ENCODE measurements at regions not wholly inside any gene's neighbourhood (a gene's known extent, or its start where the extent isn't known, plus 50 kb on each side); places are given as distances from the start of the nearest gene placed in this dataset.

DNA sequence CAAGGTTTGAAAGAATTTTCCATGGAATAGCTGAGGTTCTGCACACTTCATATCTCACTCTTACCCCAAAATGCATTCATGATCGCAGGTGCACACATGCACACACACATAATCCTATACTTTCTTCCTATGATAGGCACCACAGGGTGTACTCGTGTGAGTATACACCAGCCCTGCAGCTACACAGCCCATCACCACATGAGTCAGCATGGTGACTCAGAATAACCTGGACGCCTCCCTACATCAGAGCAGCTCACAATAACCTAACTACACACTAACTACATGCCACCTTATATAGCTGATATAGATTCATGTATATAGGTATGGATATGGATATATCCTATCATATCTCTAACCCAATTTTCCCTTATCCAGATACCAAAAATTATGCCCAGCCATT lies 850.2 kb upstream of the TMEM132C start:
- H2AFZ ChIP-seq: no peak overlapping the region
- no peaks in the 10 kb centered on the region for H3K27me3 ChIP-seq (ENCODE audit: insufficient read depth)
- H3K27me3 Mint-ChIP-seq (ENCODE audit: insufficient read depth, low read depth, poor library complexity): peaks cover 10% of the 10 kb centered on the region
- no peaks in the 10 kb centered on the region for H3K79me2 ChIP-seq (replicated peaks; ENCODE audit: insufficient read depth)
- no peaks in the 10 kb centered on the region; the same call in 1 of the 2 replicates for H3K9me2 ChIP-seq (ENCODE audit: insufficient read depth)
- peaks cover 57% of the 10 kb centered on the region for H3K36me3 Mint-ChIP-seq (ENCODE audit: low read depth)
- H3K27ac ChIP-seq (ENCODE audit: low read depth): no peak overlapping the region
- no peak for DNase-seq (ENCODE audit: low spot score)
- H3K9me3 Mint-ChIP-seq: peaks cover 99% of the 10 kb centered on the region
- no peak for TF ChIP-seq ZNF331 (CRISPR knock-in tag; IDR thresholded peaks at IDR 0.05; ENCODE audit: low read depth)
- TF ChIP-seq EZH2 (IDR thresholded peaks at IDR 0.05; ENCODE audit: low read depth, unreplicated experiment): no peak
- TF ChIP-seq POLR2AphosphoS5 (IDR thresholded peaks at IDR 0.05; ENCODE audit: low read depth): no peak
- no peaks in the 10 kb centered on the region for H3F3A ChIP-seq (replicated peaks; ENCODE audit: low read depth)
- no peak overlapping the region for H3K4me3 Mint-ChIP-seq
- no peak for ATAC-seq
- no peaks in the 10 kb centered on the region for H4K20me1 ChIP-seq (replicated peaks; ENCODE audit: insufficient read depth)
- no peak overlapping the region for H3K4me3 ChIP-seq
- H3K36me3 ChIP-seq (ENCODE audit: insufficient read depth): no peaks in the 10 kb centered on the region
- peaks cover 7% of the 10 kb centered on the region for H3K4me1 ChIP-seq (ENCODE audit: insufficient read depth)
- no peaks in the 10 kb centered on the region for H3K4me1 Mint-ChIP-seq
- no peak overlapping the region for H3K4me2 ChIP-seq
- no peak overlapping the region for H3K27ac Mint-ChIP-seq

DNA sequence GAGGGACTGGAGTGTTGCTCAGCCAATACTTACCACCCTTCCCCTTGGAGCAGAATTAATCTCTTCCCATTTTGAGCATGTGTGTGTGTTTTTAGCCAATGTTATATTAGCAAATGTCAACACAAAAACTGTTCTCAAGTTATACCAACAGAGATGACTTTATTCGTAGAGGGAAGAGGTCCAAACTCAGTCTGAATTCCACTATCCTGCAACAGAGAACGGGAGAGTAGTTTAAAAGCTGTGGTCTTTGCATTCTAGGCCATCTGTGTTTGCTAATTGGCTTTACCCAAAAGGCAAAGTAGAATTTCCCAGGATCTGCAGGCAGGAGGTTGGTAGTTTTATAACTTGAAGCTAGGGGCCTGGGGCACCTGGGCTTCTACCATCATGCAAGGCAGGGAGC lies 847.9 kb upstream of the TMEM132C start:
- Histone ChIP-seq H3F3A (replicated peaks; ENCODE audit: low read depth) (no peaks in the 10 kb centered on the region), H3K27me3 (ENCODE audit: insufficient read depth) (no peaks in the 10 kb centered on the region), H3K4me2 (no peak overlapping the region), H3K4me1 (ENCODE audit: insufficient read depth) (peaks cover 7% of the 10 kb centered on the region), H4K20me1 (replicated peaks; ENCODE audit: insufficient read depth) (no peaks in the 10 kb centered on the region), H3K36me3 (ENCODE audit: insufficient read depth) (no peaks in the 10 kb centered on the region), H3K79me2 (replicated peaks; ENCODE audit: insufficient read depth) (no peaks in the 10 kb centered on the region), H2AFZ (no peak overlapping the region), H3K27ac (ENCODE audit: low read depth) (no peak overlapping the region), H3K9me2 (ENCODE audit: insufficient read depth) (no peaks in the 10 kb centered on the region), H3K4me3 (no peak overlapping the region)
- Mint-ChIP-seq H3K36me3 (ENCODE audit: low read depth) (peaks cover 41% of the 10 kb centered on the region), H3K4me1 (no peaks in the 10 kb centered on the region), H3K9me3 (peaks cover 99% of the 10 kb centered on the region), H3K27me3 (ENCODE audit: insufficient read depth, low read depth, poor library complexity) (peaks cover 10% of the 10 kb centered on the region), H3K4me3 (no peak overlapping the region), H3K27ac (no peak overlapping the region)
- no peak for ATAC-seq
- DNase-seq (ENCODE audit: low spot score): no peak
- TF ChIP-seq ZNF114 (CRISPR knock-in tag; IDR thresholded peaks at IDR 0.05) (no peak), ZNF331 (CRISPR knock-in tag; IDR thresholded peaks at IDR 0.05; ENCODE audit: low read depth) (no peak), EZH2 (IDR thresholded peaks at IDR 0.05; ENCODE audit: low read depth, unreplicated experiment) (no peak), CREB1 (CRISPR knock-in tag; IDR thresholded peaks at IDR 0.05; ENCODE audit: low read depth) (no peak), JUNB (IDR thresholded peaks at IDR 0.05; ENCODE audit: unreplicated experiment) (no peak), POLR2AphosphoS5 (IDR thresholded peaks at IDR 0.05; ENCODE audit: low read depth) (no peak), NANOG (IDR thresholded peaks at IDR 0.05; ENCODE audit: borderline replicate concordance) (no peak)
- TF ChIP-seq, protein P1, sequence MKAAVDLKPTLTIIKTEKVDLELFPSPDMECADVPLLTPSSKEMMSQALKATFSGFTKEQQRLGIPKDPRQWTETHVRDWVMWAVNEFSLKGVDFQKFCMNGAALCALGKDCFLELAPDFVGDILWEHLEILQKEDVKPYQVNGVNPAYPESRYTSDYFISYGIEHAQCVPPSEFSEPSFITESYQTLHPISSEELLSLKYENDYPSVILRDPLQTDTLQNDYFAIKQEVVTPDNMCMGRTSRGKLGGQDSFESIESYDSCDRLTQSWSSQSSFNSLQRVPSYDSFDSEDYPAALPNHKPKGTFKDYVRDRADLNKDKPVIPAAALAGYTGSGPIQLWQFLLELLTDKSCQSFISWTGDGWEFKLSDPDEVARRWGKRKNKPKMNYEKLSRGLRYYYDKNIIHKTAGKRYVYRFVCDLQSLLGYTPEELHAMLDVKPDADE (IDR thresholded peaks at IDR 0.05): no peak
- TF ChIP-seq, protein P2, sequence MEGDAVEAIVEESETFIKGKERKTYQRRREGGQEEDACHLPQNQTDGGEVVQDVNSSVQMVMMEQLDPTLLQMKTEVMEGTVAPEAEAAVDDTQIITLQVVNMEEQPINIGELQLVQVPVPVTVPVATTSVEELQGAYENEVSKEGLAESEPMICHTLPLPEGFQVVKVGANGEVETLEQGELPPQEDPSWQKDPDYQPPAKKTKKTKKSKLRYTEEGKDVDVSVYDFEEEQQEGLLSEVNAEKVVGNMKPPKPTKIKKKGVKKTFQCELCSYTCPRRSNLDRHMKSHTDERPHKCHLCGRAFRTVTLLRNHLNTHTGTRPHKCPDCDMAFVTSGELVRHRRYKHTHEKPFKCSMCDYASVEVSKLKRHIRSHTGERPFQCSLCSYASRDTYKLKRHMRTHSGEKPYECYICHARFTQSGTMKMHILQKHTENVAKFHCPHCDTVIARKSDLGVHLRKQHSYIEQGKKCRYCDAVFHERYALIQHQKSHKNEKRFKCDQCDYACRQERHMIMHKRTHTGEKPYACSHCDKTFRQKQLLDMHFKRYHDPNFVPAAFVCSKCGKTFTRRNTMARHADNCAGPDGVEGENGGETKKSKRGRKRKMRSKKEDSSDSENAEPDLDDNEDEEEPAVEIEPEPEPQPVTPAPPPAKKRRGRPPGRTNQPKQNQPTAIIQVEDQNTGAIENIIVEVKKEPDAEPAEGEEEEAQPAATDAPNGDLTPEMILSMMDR (conservative IDR thresholded peaks at IDR 0.05; ENCODE audit: low read depth in 2 of 2): no peak
- TF ChIP-seq, protein P3, sequence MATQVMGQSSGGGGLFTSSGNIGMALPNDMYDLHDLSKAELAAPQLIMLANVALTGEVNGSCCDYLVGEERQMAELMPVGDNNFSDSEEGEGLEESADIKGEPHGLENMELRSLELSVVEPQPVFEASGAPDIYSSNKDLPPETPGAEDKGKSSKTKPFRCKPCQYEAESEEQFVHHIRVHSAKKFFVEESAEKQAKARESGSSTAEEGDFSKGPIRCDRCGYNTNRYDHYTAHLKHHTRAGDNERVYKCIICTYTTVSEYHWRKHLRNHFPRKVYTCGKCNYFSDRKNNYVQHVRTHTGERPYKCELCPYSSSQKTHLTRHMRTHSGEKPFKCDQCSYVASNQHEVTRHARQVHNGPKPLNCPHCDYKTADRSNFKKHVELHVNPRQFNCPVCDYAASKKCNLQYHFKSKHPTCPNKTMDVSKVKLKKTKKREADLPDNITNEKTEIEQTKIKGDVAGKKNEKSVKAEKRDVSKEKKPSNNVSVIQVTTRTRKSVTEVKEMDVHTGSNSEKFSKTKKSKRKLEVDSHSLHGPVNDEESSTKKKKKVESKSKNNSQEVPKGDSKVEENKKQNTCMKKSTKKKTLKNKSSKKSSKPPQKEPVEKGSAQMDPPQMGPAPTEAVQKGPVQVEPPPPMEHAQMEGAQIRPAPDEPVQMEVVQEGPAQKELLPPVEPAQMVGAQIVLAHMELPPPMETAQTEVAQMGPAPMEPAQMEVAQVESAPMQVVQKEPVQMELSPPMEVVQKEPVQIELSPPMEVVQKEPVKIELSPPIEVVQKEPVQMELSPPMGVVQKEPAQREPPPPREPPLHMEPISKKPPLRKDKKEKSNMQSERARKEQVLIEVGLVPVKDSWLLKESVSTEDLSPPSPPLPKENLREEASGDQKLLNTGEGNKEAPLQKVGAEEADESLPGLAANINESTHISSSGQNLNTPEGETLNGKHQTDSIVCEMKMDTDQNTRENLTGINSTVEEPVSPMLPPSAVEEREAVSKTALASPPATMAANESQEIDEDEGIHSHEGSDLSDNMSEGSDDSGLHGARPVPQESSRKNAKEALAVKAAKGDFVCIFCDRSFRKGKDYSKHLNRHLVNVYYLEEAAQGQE (IDR thresholded peaks at IDR 0.05; ENCODE audit: unreplicated experiment): no peak
